ENCODE measurements at regions not wholly inside any gene's neighbourhood (a gene's known extent, or its start where the extent isn't known, plus 50 kb on each side); places are given as distances from the start of the nearest gene placed in this dataset.
"Not testable (repeated sequence)": the region's sequence is repeated elsewhere in the genome, so short reads cannot be mapped to it uniquely, and the experiment has no call there.

DNA sequence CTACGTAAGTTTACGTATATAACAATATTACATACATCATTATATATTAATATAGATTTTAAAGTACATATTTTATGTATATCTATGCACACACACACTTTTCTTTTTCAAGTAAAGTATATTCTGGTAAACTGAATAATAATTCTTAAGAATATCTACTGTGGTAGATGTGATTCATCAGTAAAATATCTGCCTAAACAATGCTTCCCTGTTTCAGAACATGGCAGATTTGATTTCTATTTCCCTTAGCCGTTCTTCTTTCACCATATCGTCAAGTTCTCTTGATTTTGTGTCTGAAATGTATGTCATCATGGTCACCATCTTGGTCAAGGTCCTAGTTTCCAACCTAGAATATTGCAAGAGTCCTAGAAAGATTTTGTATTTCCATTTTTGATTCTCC, 195.6 kb downstream of the HDGFL1 start:
- no peak for ATAC-seq (ENCODE audit: low read depth)
- Mint-ChIP-seq H3K36me3 (ENCODE audit: low read depth) (no peaks in the 10 kb centered on the region), H3K4me3 (no peak overlapping the region), H3K9me3 (peaks cover 13% of the 10 kb centered on the region), H3K27me3 (no peaks in the 10 kb centered on the region), H3K4me1 (no peaks in the 10 kb centered on the region), H3K27ac (no peak overlapping the region)
- TF ChIP-seq, protein P1, sequence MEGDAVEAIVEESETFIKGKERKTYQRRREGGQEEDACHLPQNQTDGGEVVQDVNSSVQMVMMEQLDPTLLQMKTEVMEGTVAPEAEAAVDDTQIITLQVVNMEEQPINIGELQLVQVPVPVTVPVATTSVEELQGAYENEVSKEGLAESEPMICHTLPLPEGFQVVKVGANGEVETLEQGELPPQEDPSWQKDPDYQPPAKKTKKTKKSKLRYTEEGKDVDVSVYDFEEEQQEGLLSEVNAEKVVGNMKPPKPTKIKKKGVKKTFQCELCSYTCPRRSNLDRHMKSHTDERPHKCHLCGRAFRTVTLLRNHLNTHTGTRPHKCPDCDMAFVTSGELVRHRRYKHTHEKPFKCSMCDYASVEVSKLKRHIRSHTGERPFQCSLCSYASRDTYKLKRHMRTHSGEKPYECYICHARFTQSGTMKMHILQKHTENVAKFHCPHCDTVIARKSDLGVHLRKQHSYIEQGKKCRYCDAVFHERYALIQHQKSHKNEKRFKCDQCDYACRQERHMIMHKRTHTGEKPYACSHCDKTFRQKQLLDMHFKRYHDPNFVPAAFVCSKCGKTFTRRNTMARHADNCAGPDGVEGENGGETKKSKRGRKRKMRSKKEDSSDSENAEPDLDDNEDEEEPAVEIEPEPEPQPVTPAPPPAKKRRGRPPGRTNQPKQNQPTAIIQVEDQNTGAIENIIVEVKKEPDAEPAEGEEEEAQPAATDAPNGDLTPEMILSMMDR (IDR thresholded peaks at IDR 0.05) = no peak
- intact Hi-C loops (cut with micrococcal nuclease) = no loop called here
- DNase-seq = no peak
- CTCF ChIA-PET = no interaction called here
- POLR2A ChIA-PET = no interaction called here

DNA sequence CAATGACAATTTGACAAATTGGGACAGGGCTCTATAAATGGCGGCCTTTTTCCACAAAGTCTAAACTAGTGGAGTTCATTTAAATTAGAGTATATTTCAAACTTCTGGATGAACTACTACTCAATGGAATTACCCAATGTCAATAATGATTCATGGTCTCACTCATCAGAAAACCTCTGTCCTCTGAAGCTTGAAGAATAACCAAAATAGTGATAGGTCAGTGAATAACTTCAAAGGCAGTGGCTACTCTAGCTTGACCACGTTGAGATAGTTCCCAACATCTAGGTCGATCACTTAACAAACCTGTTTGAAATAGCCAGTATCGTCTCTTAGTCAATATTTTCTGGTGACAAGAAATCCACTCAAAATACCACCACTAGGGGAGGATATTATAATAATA, 197.6 kb downstream of the HDGFL1 start:
- POLR2A ChIA-PET = no interaction called here
- H3K27ac Mint-ChIP-seq = no peak overlapping the region
- ATAC-seq (ENCODE audit: low read depth) (no peak), DNase-seq (no peak)
- TF ChIP-seq, protein P1 (IDR thresholded peaks at IDR 0.05) = no peak
- CTCF ChIA-PET = no interaction called here
- H3K9me3 Mint-ChIP-seq = peaks cover 11% of the 10 kb centered on the region
- H3K27me3 Mint-ChIP-seq = no peaks in the 10 kb centered on the region
- intact Hi-C loops (cut with micrococcal nuclease) = no loop called here
- H3K36me3 Mint-ChIP-seq (ENCODE audit: low read depth) = no peaks in the 10 kb centered on the region
- H3K4me3 Mint-ChIP-seq = no peak overlapping the region
- H3K4me1 Mint-ChIP-seq = no peaks in the 10 kb centered on the region

DNA sequence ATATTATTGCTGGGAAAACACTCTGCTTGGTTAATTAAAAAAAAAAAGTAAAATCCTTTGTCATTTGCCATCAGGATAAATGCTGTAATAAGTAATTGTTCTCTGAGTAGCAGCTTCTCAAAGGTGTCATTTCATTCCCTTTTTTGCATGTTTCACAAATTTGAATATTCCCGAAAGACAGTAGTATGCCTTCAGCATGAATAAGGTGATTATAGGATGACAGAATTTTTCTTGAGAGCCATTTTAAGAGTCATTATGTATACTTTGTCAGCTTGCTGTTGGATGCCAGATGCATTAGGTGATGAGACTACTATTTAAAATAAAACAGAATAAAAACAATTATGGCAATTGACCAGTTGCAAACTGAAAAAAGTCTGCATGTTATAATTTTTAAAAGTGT, 200.7 kb downstream of the HDGFL1 start:
- Mint-ChIP-seq H3K27me3 (no peaks in the 10 kb centered on the region), H3K36me3 (ENCODE audit: low read depth) (no peaks in the 10 kb centered on the region), H3K4me3 (no peak overlapping the region), H3K9me3 (peaks cover 9% of the 10 kb centered on the region), H3K27ac (no peak overlapping the region), H3K4me1 (no peaks in the 10 kb centered on the region)
- CTCF ChIA-PET = no interaction called here
- TF ChIP-seq, protein P1 (IDR thresholded peaks at IDR 0.05) = no peak
- no peak for ATAC-seq (ENCODE audit: low read depth)
- DNase-seq = no peak
- POLR2A ChIA-PET = no interaction called here
- intact Hi-C loops (cut with micrococcal nuclease) = no loop called here

DNA sequence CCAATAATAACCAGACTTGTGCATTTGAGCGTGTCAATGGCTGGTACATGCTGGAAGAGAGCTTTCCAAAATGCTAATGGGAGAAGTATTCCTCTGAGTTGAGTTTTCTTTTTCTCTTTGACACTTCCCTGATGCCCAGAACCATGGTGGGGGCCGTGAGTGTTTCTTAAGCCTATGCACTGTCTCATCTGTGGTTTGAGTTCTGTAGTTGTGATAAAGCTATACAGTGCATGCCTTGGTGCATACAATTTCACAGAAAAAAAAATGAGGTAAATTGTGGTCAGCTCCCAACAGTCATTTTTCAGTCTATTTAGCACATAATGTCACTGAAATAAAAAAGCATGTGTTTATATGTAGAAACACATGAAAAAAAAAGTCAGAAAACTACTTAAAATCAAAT, 204.8 kb downstream of the HDGFL1 start:
- CTCF ChIA-PET = no interaction called here
- Mint-ChIP-seq H3K27me3 (no peaks in the 10 kb centered on the region), H3K4me1 (no peaks in the 10 kb centered on the region), H3K4me3 (no peak overlapping the region), H3K9me3 (peaks cover 11% of the 10 kb centered on the region), H3K27ac (no peak overlapping the region), H3K36me3 (ENCODE audit: low read depth) (no peaks in the 10 kb centered on the region)
- DNase-seq (no peak), ATAC-seq (ENCODE audit: low read depth) (no peak)
- intact Hi-C loops (cut with micrococcal nuclease) = no loop called here
- TF ChIP-seq, protein P1 (IDR thresholded peaks at IDR 0.05) = no peak
- POLR2A ChIA-PET = no interaction called here

DNA sequence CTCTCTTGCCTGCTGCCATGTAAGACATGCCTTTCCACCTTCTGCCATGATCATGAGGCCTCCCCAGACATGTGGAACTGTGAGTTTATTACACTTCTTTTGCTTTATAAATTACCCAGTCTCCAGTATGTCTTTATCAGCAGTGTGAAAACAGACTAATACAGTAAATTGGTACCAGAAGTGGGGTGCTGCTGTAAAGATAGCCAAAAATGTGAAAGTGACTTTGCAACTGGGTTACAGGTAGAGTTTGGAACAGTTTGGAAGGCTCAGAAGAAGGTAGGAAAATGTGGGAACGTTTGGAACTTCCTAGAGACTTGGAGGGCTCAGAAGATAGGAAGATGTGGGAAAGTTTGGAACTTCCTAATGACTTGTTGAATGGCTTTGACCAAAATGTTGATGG, 209.1 kb downstream of the HDGFL1 start:
- H3K9me3 Mint-ChIP-seq = peaks cover 15% of the 10 kb centered on the region
- H3K4me1 Mint-ChIP-seq; H3K4me3 Mint-ChIP-seq; H3K27ac Mint-ChIP-seq; intact Hi-C loops (cut with micrococcal nuclease); CTCF ChIA-PET; POLR2A ChIA-PET; DNase-seq; H3K36me3 Mint-ChIP-seq (ENCODE audit: low read depth); ATAC-seq (ENCODE audit: low read depth); H3K27me3 Mint-ChIP-seq: not testable (repeated sequence)

DNA sequence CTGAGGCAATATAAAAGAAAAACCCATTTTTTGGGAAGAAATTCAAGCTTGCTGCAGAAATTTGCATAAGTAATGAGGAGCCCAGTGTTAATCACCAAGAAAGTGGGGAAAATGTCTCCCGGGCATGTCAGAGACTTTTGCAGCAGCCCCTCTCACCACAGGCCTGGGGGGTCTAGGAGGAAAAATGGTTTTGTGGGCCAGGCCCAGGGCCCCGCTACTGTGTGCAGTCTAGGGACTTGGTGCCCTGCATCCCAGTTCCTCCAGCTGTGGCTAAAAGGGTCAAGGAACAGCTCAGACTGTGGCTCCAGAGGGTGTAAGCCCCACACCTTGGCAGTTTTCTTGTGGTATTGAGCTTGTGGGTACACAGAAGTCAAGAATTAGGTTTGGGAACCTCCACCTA, 209.7 kb downstream of the HDGFL1 start:
- ATAC-seq (ENCODE audit: low read depth) (no peak), DNase-seq (no peak)
- ChIA-PET POLR2A (no interaction called here), CTCF (no interaction called here)
- no peaks in the 10 kb centered on the region for H3K36me3 Mint-ChIP-seq (ENCODE audit: low read depth)
- H3K4me3 Mint-ChIP-seq = no peak overlapping the region
- intact Hi-C loops (cut with micrococcal nuclease) = no loop called here
- no peaks in the 10 kb centered on the region for H3K27me3 Mint-ChIP-seq
- no peaks in the 10 kb centered on the region for H3K4me1 Mint-ChIP-seq
- no peak overlapping the region for H3K27ac Mint-ChIP-seq
- TF ChIP-seq, protein P1 (IDR thresholded peaks at IDR 0.05) = no peak
- H3K9me3 Mint-ChIP-seq = peaks cover 15% of the 10 kb centered on the region
